ENCODE measurements at regions not wholly inside any gene's neighbourhood (a gene's known extent, or its start where the extent isn't known, plus 50 kb on each side); places are given as distances from the start of the nearest gene placed in this dataset.

DNA sequence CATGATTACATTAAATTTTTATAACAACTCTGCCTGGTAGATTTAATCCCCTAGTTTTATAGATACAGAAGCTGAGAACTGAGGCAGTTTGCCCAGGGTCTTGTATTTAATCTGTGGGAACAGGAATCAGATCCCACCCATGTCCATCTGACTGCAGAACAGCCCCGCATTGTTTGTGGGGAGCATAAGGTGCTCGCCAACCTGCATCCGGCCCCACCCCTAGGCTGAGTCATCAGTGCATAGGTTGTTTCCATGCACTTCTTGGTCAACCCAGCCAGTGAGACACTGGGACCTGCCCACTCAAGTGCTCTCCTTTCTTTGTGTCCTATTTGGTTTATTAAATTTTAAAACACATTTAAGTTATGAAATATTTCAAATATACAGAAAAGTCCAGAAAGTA, 266.2 kb downstream of the OPA1 start:
- no peak overlapping the region for H3K4me2 ChIP-seq (ENCODE audit: insufficient read depth in 1 of 2, low read depth in 2 of 2, low read length in 2 of 2)
- H2AFZ ChIP-seq (ENCODE audit: low read length) = no peak overlapping the region
- CTCF ChIA-PET (ENCODE audit: partially characterized antibody) = interaction anchor here (0.7 to 1.4 kb wide), 3 partner anchors 13 to 78 kb away, joined by 3 to 4 read pairs (median 3); no protein-coding TSS in a partner anchor

More for the DNA sequence above, 266.2 kb downstream of the OPA1 start:
- TF ChIP-seq NRF1 (IDR thresholded peaks at IDR 0.05; ENCODE audit: low read depth, low read length) = no peak
- TF ChIP-seq TAF1 (IDR thresholded peaks at IDR 0.05; ENCODE audit: low read depth, low read length) = no peak
- Histone ChIP-seq H3K18ac (ENCODE audit: extremely low read depth, low read length) (no peak overlapping the region), H3K27ac (ENCODE audit: low read depth, low read length) (no peak overlapping the region), H2AK5ac (ENCODE audit: low read depth, low read length) (no peak overlapping the region), H3K36me3 (ENCODE audit: control insufficient read depth in 2 of 4, insufficient read depth in 4 of 4, low read length in 3 of 4) (no peaks in the 10 kb centered on the region), H2BK120ac (replicated peaks; ENCODE audit: low read depth, low read length) (no peak overlapping the region), H4K8ac (ENCODE audit: extremely low read depth, insufficient read depth, low read length) (no peak overlapping the region), H3K4ac (replicated peaks; ENCODE audit: insufficient read length, low read depth, low read length) (no peak overlapping the region), H4K91ac (replicated peaks; ENCODE audit: insufficient read length, low read length) (no peak overlapping the region), H3K79me1 (ENCODE audit: low read depth, low read length) (no peaks in the 10 kb centered on the region), H3K56ac (replicated peaks; ENCODE audit: insufficient read length, low read depth, low read length) (no peak overlapping the region), H3K14ac (ENCODE audit: insufficient read length) (no peak overlapping the region), H3K27me3 (replicated peaks in 1 of 4; ENCODE audit: control insufficient read depth in 3 of 4, extremely low read depth in 1 of 4, insufficient read depth in 3 of 4, low read length in 3 of 4) (no peaks in the 10 kb centered on the region), H3K79me2 (ENCODE audit: control insufficient read depth in 1 of 2, insufficient read depth in 2 of 2, low read length in 2 of 2) (no peaks in the 10 kb centered on the region), H2BK5ac (ENCODE audit: low read depth, low read length) (no peak overlapping the region), H3K9ac (replicated peaks in 1 of 4; ENCODE audit: extremely low read depth in 1 of 4, low read depth in 3 of 4, low read length in 3 of 4) (no peak overlapping the region), H3K23me2 (ENCODE audit: low read depth, low read length) (0 out of 2 replicates have a peak, but pooled peaks cover 2% of the 10 kb centered on the region), H3K23ac (ENCODE audit: insufficient read length) (no peak overlapping the region), H2BK20ac (ENCODE audit: low read length) (no peak overlapping the region), H3K4me3 (ENCODE audit: extremely low read depth in 1 of 4, insufficient read depth in 2 of 4, low read depth in 3 of 4, low read length in 4 of 4) (no peak overlapping the region), H3K9me3 (ENCODE audit: insufficient read depth in 2 of 2, low read depth in 1 of 2, low read length in 1 of 2) (no peaks in the 10 kb centered on the region), H2BK12ac (ENCODE audit: low read depth, low read length) (no peak overlapping the region), H4K5ac (ENCODE audit: insufficient read length, low read depth, low read length) (no peak overlapping the region), H4K20me1 (replicated peaks in 1 of 2; ENCODE audit: control insufficient read depth in 1 of 2, insufficient read depth in 2 of 2, low read length in 2 of 2) (no peaks in the 10 kb centered on the region), H3K4me1 (replicated peaks in 1 of 4; ENCODE audit: control insufficient read depth in 3 of 4, insufficient read depth in 4 of 4, low read length in 3 of 4) (no peaks in the 10 kb centered on the region), H2BK15ac (ENCODE audit: low read length) (no peak overlapping the region)
- DNase-seq (ENCODE audit: low read depth in 1 of 2, low spot score in 2 of 2) = no peak
- POLR2A ChIA-PET (ENCODE audit: partially characterized antibody) = interaction anchor here (1.0 to 1.2 kb wide), 2 partner anchors 10 to 412 kb away, joined by 3 to 4 read pairs; no protein-coding TSS in a partner anchor
- WGBS, 2 experiments (ENCODE audit: extremely low coverage in 1 of 2, insufficient coverage in 1 of 2, insufficient read length in 1 of 2, insufficient replicate concordance in 2 of 2, low coverage in 1 of 2, low lambda C conversion rate in 2 of 2, missing lambda C conversion rate in 1 of 2) = 92% methylated on average over 3 of the region's 3 CpGs; no CpG with 5 or more reads in 1 of the 2 experiments
- no peak for FAIRE-seq

Data from H1 (cell line).